GM12873 (cell line): ENCODE measurements at regions not wholly inside any gene's neighbourhood (a gene's known extent, or its start where the extent isn't known, plus 50 kb on each side); places are given as distances from the start of the nearest gene placed in this dataset.

Experiments
- TF ChIP-seq, protein P1 (sequence below): IDR thresholded peaks from 2 replicates; pipeline ENCODE4 v1.5.1; 2012; ENCODE audit warnings: low read depth, mild to moderate bottlenecking, moderate library complexity, low read length, control low read depth; ENCODE audit not compliant: insufficient read depth; ENCODE audit errors: missing control alignments

- TF ChIP-seq, protein P1, sequence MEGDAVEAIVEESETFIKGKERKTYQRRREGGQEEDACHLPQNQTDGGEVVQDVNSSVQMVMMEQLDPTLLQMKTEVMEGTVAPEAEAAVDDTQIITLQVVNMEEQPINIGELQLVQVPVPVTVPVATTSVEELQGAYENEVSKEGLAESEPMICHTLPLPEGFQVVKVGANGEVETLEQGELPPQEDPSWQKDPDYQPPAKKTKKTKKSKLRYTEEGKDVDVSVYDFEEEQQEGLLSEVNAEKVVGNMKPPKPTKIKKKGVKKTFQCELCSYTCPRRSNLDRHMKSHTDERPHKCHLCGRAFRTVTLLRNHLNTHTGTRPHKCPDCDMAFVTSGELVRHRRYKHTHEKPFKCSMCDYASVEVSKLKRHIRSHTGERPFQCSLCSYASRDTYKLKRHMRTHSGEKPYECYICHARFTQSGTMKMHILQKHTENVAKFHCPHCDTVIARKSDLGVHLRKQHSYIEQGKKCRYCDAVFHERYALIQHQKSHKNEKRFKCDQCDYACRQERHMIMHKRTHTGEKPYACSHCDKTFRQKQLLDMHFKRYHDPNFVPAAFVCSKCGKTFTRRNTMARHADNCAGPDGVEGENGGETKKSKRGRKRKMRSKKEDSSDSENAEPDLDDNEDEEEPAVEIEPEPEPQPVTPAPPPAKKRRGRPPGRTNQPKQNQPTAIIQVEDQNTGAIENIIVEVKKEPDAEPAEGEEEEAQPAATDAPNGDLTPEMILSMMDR: no peak
Observed at GRCh38 chr1:195076682-195077081, 1531.6 kb downstream of the KCNT2 start.

- TF ChIP-seq, protein P1: no peak
Observed at GRCh38 chr1:195075973-195076372, 1532.3 kb downstream of the KCNT2 start.

DNA sequence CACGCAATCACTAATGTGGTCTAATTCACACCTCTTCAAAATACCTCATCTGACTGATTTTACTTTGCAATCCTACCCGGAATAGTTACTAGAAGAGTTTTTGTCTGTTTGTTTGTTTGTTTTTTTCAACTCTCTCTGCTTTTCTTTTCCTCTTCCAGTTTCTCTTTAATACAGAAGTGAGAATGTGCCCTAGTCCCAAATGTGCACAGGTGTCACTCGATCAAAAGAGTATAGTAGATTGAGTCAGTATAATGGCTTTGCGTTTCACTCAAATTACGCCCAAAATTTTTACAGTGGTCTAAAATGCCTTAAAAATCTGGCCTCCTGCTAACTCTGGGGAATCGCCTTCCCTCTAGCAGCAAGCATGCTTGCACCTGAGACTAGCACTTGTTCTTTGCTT lies 1536.8 kb downstream of the KCNT2 start:
- TF ChIP-seq, protein P1: no peak

- TF ChIP-seq, protein P1: no peak
Observed at GRCh38 chr1:195065437-195065836, 1542.8 kb downstream of the KCNT2 start.

DNA sequence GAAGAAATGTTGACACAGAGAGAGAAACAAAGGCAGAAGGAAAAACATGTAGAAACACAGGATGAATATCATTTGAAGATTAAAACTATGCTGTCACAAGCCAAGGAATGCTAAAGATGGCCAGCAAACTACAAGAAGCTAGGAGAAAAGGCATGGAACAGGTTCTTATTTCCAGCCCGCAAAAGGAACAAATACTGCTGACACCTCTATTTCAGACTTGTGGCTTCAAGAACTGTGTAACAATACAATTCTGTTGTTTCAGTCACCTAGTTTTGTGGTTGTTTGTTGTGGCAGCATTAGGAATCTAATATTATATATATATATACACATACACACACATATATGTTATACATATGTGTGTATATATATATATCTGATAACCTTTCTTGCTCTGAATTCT lies 1543.9 kb downstream of the KCNT2 start:
- TF ChIP-seq, protein P1: no peak

GRCh38 chr1:195054217-195054687 lies 1554.0 kb downstream of the KCNT2 start:
- TF ChIP-seq, protein P1: no peak

- TF ChIP-seq, protein P1: no peak
Observed at GRCh38 chr1:195053478-195053877, 1554.8 kb downstream of the KCNT2 start.
